Smooth muscle cell of the brain vasculature (primary cell): ENCODE measurements at regions not wholly inside any gene's neighbourhood (a gene's known extent, or its start where the extent isn't known, plus 50 kb on each side); places are given as distances from the start of the nearest gene placed in this dataset.

Experiments used
- DNase-seq: peaks from one replicate; pipeline ENCODE4 v3.0.0-alpha.2; 2012; ENCODE audit warnings: low read depth, low spot score

- DNase-seq, result no peak
Observed at GRCh38 chr18:56224669-56225561, 413.5 kb downstream of the TXNL1 start.

DNA sequence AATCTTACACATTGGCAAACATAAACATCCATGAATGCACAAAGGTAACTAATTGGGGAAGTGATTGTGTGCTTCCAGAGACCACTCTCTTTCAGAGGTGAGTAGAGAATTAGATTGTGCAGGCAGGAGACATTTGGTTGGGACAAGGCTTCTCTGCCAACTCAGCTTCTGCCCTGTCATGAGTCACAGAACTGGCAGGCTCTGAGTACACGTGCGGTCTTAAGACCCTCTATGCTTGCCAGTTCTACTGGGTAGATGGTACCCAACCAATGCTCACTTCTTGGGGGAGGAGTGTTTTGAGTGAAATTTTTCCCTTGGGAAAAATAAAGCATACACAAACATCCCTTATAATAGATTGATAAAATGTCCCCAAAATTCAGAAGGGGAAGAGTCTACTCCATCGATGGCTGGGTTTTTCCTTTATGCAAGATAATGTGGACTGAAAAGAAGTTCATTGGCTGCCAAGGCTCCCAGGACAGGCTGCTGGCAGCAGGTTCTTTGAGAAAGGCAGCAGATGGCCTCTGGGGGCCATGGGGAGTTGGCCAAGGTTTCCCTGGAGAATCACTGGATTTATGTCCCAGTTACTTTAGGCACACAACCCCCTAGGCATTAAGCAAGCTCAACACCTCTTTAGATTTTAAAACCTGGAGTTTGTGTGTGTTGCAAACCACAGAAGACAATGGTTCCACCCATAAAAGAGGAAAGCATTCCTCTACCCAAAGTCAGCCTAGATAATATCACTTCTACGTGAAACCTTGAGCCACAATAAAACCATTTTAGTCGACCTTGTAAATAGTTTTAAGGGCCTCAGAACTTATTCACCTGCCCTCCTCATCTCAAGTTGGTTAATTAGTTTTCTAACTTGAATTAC is 417.0 kb downstream of the TXNL1 start:
- DNase-seq, result no peak

DNA sequence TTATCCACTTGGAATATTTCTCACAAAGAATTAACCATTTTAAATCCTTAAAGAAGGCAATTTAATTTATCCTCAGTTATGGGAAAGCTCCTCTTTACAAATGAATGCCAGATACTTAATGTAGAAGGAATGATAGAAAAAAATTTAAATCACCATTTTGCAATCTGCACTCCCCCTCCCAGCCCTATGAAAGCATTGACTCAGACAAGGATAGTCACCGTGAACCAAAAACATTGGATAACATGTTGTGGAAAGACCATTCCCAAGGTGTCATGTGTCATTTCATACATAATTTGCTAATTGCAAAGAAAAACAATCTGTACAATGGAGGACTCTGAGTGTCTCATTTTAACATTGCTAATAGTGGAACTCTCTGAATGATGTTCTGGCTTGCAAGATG is 421.0 kb downstream of the TXNL1 start:
- DNase-seq, result no peak

GRCh38 chr18:56214706-56215105 is 423.7 kb downstream of the TXNL1 start:
- no peak for DNase-seq

- DNase-seq, result no peak
Observed at GRCh38 chr18:56210520-56210919, 427.9 kb downstream of the TXNL1 start.

- no peak for DNase-seq
Observed at GRCh38 chr18:56207989-56208388, 430.4 kb downstream of the TXNL1 start.

GRCh38 chr18:56204052-56204451 is 434.3 kb downstream of the TXNL1 start:
- DNase-seq, result no peak

DNA sequence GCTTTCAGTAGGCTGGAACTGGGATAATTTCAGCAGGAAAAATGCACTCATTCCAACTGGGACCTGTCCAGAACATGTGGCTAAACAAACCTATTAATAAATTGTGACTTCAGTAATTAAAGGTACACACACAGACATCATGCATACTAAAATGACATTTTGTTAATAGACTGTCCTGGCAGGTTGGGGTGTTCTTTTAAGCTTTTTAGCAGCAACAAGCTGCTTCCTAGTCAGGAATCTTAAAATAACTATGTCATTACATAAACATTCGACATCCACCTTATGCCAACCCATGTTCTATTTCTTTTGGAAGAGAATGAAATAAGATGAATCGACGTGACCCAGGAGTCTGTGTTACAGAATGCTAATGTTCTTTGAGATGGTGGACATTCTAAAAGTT is 435.7 kb downstream of the TXNL1 start:
- no peak for DNase-seq

DNA sequence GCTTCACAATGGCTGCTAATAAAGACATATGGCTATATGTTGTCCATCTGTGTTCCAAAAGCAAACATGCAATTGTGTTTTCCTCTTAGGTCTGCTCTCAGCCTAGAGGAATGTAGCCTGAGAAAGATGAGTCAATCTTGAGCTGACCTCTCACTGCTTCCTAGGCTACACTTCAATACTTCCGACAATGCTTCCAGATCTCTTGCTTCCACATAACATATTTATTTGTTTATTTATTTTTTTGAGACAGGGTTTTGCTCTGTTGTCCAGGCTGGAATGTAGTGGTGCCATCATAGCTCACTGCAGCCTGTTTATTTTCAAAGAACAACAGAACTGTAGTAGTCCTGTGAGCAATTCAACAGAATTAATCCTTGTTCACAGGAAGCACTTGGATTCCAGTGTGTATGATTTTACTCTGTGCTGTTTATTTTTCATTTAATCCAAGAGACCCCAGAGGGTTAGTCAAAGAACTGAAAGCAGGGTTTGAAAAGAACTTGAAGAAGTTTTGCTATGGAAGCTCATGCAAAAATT is 437.9 kb downstream of the TXNL1 start:
- peak; percentile 41 for DNase-seq

- no peak for DNase-seq
Observed at GRCh38 chr18:56199580-56200330, 438.6 kb downstream of the TXNL1 start.

DNA sequence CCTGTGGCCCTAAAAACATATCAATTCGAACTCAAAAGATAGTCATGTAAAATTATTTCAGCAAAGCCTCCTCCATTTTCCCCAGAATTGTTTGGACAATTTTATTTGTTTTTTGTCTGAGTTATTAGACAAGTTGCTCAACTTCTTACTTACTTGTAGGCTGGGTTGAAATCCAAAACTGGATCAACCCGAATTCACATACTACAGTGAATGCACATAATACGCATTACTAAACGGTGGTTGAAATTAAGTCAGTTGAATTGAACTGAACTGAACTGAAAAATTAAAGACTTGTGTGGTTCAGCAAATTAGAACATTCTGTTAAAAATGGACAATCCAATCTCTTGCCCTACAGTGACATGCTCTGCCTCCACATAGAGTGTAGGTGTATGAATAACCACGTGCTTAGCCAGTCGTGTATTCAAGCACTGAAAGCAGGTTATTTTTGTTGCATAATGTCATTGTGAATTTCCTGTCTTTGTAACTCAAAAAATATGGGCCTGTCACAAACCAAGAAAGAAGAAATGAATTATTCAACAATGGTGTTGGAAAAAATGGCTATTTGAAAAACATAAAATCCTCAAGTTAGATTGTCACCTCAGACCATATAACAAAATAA is 441.0 kb downstream of the TXNL1 start:
- DNase-seq, result no peak

DNA sequence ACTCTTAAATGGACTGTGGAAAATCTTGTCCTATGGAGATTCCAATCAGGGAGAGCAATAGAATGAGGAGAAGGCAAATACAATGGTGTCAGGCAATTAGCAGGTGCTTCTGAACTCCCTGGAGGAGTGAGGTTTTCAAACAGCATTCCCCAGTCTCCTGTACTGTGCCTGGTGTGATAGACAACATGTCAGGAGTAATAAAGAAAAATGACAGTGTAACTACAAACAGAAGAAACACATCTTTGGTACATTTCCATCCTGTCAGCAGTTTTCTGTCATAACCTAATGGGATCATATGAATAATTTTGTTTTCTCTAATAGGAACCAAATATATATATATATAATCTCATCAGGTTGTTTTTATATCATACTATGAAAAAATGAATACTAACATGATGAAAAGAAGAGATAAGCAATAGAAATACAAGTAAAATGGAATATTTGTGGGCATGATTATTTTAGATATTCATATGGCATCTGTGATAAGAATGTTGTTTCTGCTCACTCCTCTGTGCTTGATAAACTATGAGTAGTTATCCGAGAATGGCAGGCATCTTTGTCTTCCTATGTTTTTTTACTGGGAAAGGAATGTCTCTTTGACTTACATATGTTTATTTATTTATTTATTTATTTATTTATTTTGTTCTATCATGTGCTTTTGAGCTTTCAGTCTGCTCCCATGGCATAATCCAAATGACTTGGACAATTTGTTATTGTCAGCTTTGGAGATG is 441.7 kb downstream of the TXNL1 start:
- no peak for DNase-seq

- DNase-seq, result no peak
Observed at GRCh38 chr18:56191334-56191733, 447.1 kb downstream of the TXNL1 start.

DNA sequence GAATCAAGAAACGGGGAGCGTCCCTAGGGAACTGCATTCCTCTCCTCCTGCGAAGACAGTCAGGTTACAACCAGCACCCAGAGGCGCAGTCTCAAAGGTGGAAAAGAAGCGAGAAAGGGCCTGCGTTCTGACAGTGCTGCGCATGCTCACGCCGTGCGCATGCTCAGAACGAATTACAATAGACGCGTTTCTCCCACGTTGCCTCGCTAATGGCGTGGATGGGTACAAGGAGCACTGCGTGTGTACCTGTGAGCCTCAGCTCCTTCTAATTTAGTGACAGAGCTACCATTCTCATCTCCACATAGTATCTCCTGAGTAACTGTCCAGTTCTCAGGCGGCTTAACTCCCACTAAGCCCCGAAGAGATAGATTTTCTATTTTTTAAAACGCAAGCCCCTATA is 448.8 kb downstream of the TXNL1 start:
- DNase-seq, result no peak

DNA sequence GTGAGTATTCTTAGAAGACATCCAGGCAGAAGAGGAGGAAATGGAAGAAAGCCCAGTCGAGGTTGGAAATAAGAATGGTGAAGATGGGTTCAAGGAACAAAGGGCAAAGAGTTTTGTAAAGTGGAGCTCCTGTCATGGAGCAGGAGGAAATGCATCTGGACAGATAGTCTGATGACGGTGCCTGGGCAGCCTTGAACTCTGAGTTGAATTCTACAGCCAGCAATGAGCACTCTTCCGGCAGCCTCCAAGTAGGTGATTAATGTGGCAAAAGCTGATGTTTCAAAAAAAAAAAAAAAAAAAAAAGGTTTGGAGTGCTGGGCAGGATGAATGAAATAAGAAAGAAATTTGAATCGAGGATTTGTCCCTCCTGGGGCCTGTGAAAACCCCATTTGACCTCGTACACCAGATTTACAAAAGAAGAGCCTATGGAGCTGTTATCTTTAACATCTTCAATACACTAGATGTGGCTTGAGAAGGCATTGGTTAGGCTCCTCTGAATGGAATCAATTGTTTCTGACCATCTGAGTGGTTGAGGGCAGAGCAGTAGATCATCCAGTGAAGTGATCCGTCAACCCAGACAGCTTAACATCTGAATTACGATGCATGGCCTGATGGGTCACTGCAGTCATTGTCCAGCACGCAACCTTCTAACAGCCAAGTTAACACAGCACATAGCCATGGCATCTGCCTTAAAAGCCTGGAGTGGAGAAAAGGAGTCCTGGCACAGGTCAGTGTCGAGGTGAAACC is 449.7 kb downstream of the TXNL1 start:
- no peak for DNase-seq

DNA sequence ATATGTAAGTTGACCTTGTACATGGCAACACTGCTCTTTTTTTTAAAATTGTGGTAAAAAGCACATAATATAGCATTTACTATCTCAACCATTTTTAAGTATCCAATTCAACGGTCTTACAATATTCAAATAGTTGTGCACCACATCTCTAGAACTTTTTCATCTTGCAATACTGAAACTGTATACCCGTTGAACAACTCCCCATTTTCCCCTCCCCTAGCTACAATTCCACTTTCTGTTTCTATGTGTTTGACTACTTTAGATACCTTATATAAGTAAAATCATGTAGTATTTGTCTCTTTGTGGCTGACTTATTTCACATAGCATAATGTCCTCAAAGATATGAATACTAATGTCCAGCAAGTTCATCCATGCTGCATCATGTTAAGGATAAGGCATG is 452.1 kb downstream of the TXNL1 start:
- no peak for DNase-seq

DNA sequence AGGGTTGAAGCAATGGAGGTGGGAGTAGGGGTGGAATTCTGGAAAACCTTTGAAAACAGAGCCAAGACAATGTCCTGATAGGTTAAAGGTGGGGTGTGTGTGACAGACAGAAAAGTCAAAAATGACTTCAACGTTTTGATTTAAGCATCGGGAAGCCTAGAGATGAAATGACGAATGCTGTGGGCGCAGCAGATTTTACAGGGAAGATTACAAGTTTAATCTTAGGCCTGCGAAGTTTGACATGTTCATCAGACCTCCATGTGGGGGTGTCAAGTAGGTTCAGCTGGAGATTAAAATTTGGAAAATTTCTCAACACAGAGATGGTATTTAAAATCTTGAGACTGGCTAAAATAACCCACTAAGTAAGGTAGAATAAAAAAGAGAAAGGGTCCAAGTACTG is 453.3 kb downstream of the TXNL1 start:
- DNase-seq, result no peak

DNA sequence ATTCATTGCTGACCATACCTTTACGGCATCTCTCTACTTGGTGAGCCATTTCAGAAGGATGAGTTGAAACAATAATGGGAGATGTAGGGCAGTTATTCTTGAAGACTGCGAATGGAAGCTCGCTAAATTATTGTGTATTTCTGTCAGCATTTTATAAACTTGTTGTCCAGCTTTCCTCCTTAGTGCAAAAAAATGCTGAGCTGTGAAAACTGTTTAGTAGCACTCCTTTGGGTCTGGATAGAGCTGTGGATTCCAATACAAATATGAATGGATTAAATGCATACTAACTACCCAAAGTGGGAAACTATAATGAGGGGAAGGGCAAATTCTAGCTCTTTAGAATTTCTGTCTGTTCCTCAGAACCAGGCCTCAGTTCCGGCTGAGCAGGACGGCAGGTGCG is 461.6 kb downstream of the TXNL1 start:
- no peak for DNase-seq

DNA sequence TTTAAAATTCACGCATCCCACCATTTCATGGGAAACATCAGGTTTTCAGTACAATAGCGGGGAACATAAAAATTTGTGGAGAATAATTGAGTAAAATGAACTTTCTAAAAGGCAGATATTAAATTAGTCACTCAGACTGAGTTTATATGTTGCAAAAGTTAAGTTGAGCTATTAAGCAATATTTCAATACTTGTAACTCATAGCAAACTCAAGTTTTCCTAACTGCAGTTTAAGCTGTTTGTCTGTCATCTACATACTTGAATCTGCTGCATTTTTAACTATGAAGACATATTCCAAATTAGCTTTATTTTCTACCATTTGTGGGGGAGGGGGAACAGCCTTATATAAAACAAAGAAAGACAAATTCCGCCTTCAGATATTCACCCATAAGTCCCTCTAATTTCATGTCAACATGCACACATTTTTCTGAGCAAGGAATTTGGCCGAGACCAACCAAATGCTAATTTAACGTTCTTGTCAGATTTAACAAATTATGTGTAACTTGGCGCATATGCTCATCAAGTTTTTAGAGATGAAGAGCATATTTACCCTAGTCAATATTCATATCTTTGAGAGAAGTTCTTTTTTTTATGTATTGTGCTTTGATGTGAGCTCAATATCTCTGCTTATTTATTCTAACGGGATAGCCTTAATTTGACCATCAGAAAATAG is 462.9 kb downstream of the TXNL1 start:
- DNase-seq, result no peak
